SK-N-SH (cell line): ENCODE measurements at regions not wholly inside any gene's neighbourhood (a gene's known extent, or its start where the extent isn't known, plus 50 kb on each side); places are given as distances from the start of the nearest gene placed in this dataset.

Experiments used
- CTCF ChIA-PET: fragments of 300-600, 350-600 bp; formaldehyde crosslinking; extraction: SDS; loops from one replicate; lab custom pipeline; 2021; lab: Yijun Ruan, JAX
- POLR2A ChIA-PET: fragments of 350-600 bp; sonication (Branson Sonifier 250); formaldehyde crosslinking; extraction: SDS; loops from one replicate; lab custom pipeline; 2020; ENCODE audit warnings: antibody characterized with exemption, inconsistent platforms; lab: Yijun Ruan, JAX
- DNase-seq: peaks from one replicate; pipeline ENCODE4 v3.0.0; 2012
- H2AFZ ChIP-seq: fragments of 200-600 bp; sonication (generic); 2 replicates; pipeline ENCODE4 v1.8.1; 2016; ENCODE audit warnings: antibody characterized with exemption, mild to moderate bottlenecking, low read depth
- H3F3A ChIP-seq: fragments of 200-600 bp; sonication (generic); replicated peaks from 2 replicates; pipeline ENCODE3; 2016; ENCODE audit warnings: antibody characterized with exemption, mild to moderate bottlenecking; ENCODE audit not compliant: insufficient read depth
- H3K27ac ChIP-seq, 2 experiments: fragments of 200-500 bp in 1 of 2; fragments of 200-600 bp in 1 of 2; sonication (Bioruptor generic) in 1 of 2; sonication (generic), shearing (Covaris generic) in 1 of 2; 2 replicates each; pipeline versions ENCODE4 v1.5.1 to v1.6.1; 2014 to 2016; ENCODE audit warnings: low read depth in 2 of 2, inconsistent platforms in 1 of 2, low read length in 1 of 2, mild to moderate bottlenecking in 1 of 2, mixed read lengths in 1 of 2
- H3K27me3 ChIP-seq: fragments of 200-600 bp; sonication (generic), shearing (Covaris generic); 2 replicates; pipeline ENCODE4 v1.6.1; 2016; ENCODE audit warnings: mixed run types; ENCODE audit not compliant: insufficient read depth
- H3K36me3 ChIP-seq, 2 experiments: fragments of 200-500 bp in 1 of 2; fragments of 200-600 bp in 1 of 2; sonication (Bioruptor generic) in 1 of 2; sonication (generic) in 1 of 2; replicated peaks in 1 of 2; 2 replicates each; pipeline versions ENCODE3 to v1.5.1; 2014 to 2016; ENCODE audit warnings: low read length in 1 of 2, mild to moderate bottlenecking in 1 of 2; ENCODE audit not compliant: insufficient read depth in 2 of 2, control insufficient read depth in 1 of 2
- H3K4me1 ChIP-seq, 2 experiments: fragments of 200-500 bp in 1 of 2; fragments of 200-600 bp in 1 of 2; sonication (Bioruptor generic) in 1 of 2; sonication (generic), shearing (Covaris generic) in 1 of 2; 2 replicates each; pipeline versions ENCODE4 v1.5.1 to v1.6.1; 2014 to 2016; ENCODE audit warnings: low read depth in 1 of 2, low read length in 1 of 2, mixed run types in 1 of 2; ENCODE audit not compliant: insufficient read depth in 2 of 2, control insufficient read depth in 1 of 2
- H3K4me2 ChIP-seq: fragments of 200-600 bp; sonication (generic), shearing (Covaris generic); 2 replicates; pipeline ENCODE4 v1.6.1; 2017; ENCODE audit warnings: mixed run types
- H3K4me3 ChIP-seq, 2 experiments: fragments of 200-500 bp in 1 of 2; fragments of 200-600 bp in 1 of 2; sonication (Bioruptor generic) in 1 of 2; sonication (generic), shearing (Covaris generic) in 1 of 2; 2 replicates each; pipeline versions ENCODE4 v1.5.1 to v1.8.1; 2014 to 2016; ENCODE audit warnings: low read depth in 2 of 2, inconsistent platforms in 1 of 2, low read length in 1 of 2, mild to moderate bottlenecking in 1 of 2, mixed read lengths in 1 of 2, moderate library complexity in 1 of 2
- H3K79me2 ChIP-seq: fragments of 200-600 bp; sonication (generic); 2 replicates; pipeline ENCODE4 v1.8.1; 2017; ENCODE audit warnings: mild to moderate bottlenecking; ENCODE audit not compliant: insufficient read depth
- H3K9ac ChIP-seq: fragments of 200-600 bp; sonication (generic); 2 replicates; pipeline ENCODE4 v1.6.1; 2017; ENCODE audit warnings: mixed run types
- H3K9me2 ChIP-seq: fragments of 200-600 bp; sonication (generic); 2 replicates; pipeline ENCODE4 v1.6.1; 2017; ENCODE audit warnings: mixed run types
- H3K9me3 ChIP-seq: fragments of 200-600 bp; sonication (generic); 2 replicates; pipeline ENCODE4 v1.6.1; 2017; ENCODE audit warnings: mixed run types, mild to moderate bottlenecking, moderate library complexity
- H4K20me1 ChIP-seq: fragments of 200-600 bp; sonication (generic); 2 replicates; pipeline ENCODE4 v1.6.1; 2017; ENCODE audit warnings: mild to moderate bottlenecking, mixed run types; ENCODE audit not compliant: insufficient read depth
- ELF1 ChIP-seq: IDR thresholded peaks from 2 replicates; pipeline ENCODE4 v1.4.0; 2012
- FOSL2 ChIP-seq: IDR thresholded peaks from 2 replicates; pipeline ENCODE4 v1.4.0; 2012; ENCODE audit warnings: low read depth, mild to moderate bottlenecking, moderate library complexity, borderline replicate concordance
- FOXM1 ChIP-seq: IDR thresholded peaks from 2 replicates; pipeline ENCODE4 v1.4.0; 2012; ENCODE audit warnings: low read depth, mild to moderate bottlenecking
- GABPA ChIP-seq: IDR thresholded peaks from 2 replicates; pipeline ENCODE4 v1.4.0; 2012; ENCODE audit warnings: low read depth, mild to moderate bottlenecking
- GATA2 ChIP-seq: sonication (generic); formaldehyde crosslinking; IDR thresholded peaks from 2 replicates; pipeline ENCODE4 v1.5.0; 2020; ENCODE audit warnings: mild to moderate bottlenecking, missing genetic modification reagents
- MAX ChIP-seq: IDR thresholded peaks from 2 replicates; pipeline ENCODE4 v1.4.0; 2012; ENCODE audit warnings: low read depth
- MEF2A ChIP-seq: IDR thresholded peaks from 2 replicates; pipeline ENCODE4 v1.4.0; 2012; ENCODE audit warnings: low read depth, borderline replicate concordance
- NRF1 ChIP-seq: IDR thresholded peaks from 2 replicates; pipeline ENCODE4 v1.6.1; 2012; ENCODE audit warnings: low read depth, mild to moderate bottlenecking, low read length
- REST ChIP-seq: IDR thresholded peaks from 2 replicates; pipeline ENCODE4 v1.6.1; 2012; ENCODE audit warnings: mild to moderate bottlenecking, low read depth, low read length, moderate library complexity
- SIN3A ChIP-seq: IDR thresholded peaks from 2 replicates; pipeline ENCODE4 v1.6.1; 2012; ENCODE audit warnings: low read depth, mild to moderate bottlenecking, low read length, moderate library complexity, borderline replicate concordance
- SMC3 ChIP-seq: IDR thresholded peaks from 2 replicates; pipeline ENCODE4 v1.6.1; 2012; ENCODE audit warnings: low read depth, low read length, improper control_type of control experiment
- TAF1 ChIP-seq: IDR thresholded peaks from 2 replicates; pipeline ENCODE4 v1.6.1; 2012; ENCODE audit warnings: low read depth, mild to moderate bottlenecking, low read length, moderate library complexity, borderline replicate concordance
- TCF12 ChIP-seq: IDR thresholded peaks from 2 replicates; pipeline ENCODE4 v1.4.0; 2012
- TEAD4 ChIP-seq: IDR thresholded peaks from 2 replicates; pipeline ENCODE4 v1.4.0; 2012; ENCODE audit warnings: mild to moderate bottlenecking, borderline replicate concordance; ENCODE audit not compliant: insufficient read depth
- ZBTB33 ChIP-seq: IDR thresholded peaks from 2 replicates; pipeline ENCODE4 v1.4.0; 2012; ENCODE audit warnings: low read depth, borderline replicate concordance
- WGBS: methylation state at CpG from one replicate; pipeline ENCODE4 v1.1.6; 2017; ENCODE audit warnings: low lambda C conversion rate; 5-methylcytosine and 5-hydroxymethylcytosine counted together

- TF ChIP-seq REST (no peak), SIN3A (no peak), GABPA (no peak)
Observed at GRCh38 chr20:48387675-48388074, 440.1 kb downstream of the PREX1 start (continued).

GRCh38 chr20:48385527-48385926 is 442.3 kb downstream of the PREX1 start:
- Histone ChIP-seq H3K9me2 (no peaks in the 10 kb centered on the region), H3K9me3 (no peaks in the 10 kb centered on the region), H2AFZ (no peak overlapping the region), H3K27me3 (no peaks in the 10 kb centered on the region), H3K4me2 (no peak overlapping the region), H4K20me1 (no peaks in the 10 kb centered on the region), H3K79me2 (no peaks in the 10 kb centered on the region), H3K4me3 (no peak overlapping the region), H3F3A (no peaks in the 10 kb centered on the region), H3K9ac (no peak overlapping the region), H3K4me1 (peaks cover 0 to 7% of the 10 kb centered on the region in 2 experiments; a peak in 2 of 4 replicates), H3K27ac (no peak overlapping the region), H3K36me3 (no peaks in the 10 kb centered on the region)
- DNase-seq, result no peak
- CTCF ChIA-PET, result no interaction called here
- no peak for TF ChIP-seq SMC3
- no peak for TF ChIP-seq TEAD4
- no peak for TF ChIP-seq FOXM1
- no peak for TF ChIP-seq FOSL2
- TF ChIP-seq TCF12, result no peak
- no peak for TF ChIP-seq NRF1
- no peak for TF ChIP-seq MAX
- no peak for TF ChIP-seq MEF2A
- TF ChIP-seq ZBTB33, result no peak
- TF ChIP-seq GATA2, result no peak
- no peak for TF ChIP-seq ELF1
- no peak for TF ChIP-seq TAF1
- WGBS, result 57% methylated on average over 4 of the region's 4 CpGs
- POLR2A ChIA-PET, result no interaction called here
